ENCODE measurements at regions not wholly inside any gene's neighbourhood (a gene's known extent, or its start where the extent isn't known, plus 50 kb on each side); places are given as distances from the start of the nearest gene placed in this dataset.

DNA sequence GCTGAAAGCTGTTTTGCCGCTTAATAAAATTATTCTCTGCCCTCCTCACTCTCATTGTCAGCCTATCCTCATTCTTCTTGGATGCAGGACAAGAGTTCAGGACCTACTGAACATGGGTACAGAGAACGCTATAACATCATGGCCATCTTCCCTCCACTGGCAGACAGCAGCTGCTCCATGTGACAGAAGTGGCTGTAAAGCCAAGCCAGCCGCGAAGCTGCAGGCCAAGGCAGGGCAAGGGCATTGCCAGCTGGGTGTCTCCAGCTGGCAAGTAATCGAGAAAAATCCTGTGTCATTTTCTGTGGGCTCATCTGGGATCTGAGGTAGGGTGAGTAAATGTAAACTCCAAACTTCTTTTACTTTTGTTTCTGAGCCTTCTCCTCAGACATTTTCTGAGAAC is 84.8 kb downstream of the SLC25A46 start:
- no peak for TF ChIP-seq CHD1 (IDR thresholded peaks at IDR 0.05; ENCODE audit: low read depth, low read length)
- no peak for TF ChIP-seq EZH2 (IDR thresholded peaks at IDR 0.05; ENCODE audit: low read depth, low read length, severe bottlenecking)
- no peak for TF ChIP-seq SAP30 (IDR thresholded peaks at IDR 0.05; ENCODE audit: insufficient read depth, insufficient replicate concordance, low read length)
- TF ChIP-seq, protein P1, sequence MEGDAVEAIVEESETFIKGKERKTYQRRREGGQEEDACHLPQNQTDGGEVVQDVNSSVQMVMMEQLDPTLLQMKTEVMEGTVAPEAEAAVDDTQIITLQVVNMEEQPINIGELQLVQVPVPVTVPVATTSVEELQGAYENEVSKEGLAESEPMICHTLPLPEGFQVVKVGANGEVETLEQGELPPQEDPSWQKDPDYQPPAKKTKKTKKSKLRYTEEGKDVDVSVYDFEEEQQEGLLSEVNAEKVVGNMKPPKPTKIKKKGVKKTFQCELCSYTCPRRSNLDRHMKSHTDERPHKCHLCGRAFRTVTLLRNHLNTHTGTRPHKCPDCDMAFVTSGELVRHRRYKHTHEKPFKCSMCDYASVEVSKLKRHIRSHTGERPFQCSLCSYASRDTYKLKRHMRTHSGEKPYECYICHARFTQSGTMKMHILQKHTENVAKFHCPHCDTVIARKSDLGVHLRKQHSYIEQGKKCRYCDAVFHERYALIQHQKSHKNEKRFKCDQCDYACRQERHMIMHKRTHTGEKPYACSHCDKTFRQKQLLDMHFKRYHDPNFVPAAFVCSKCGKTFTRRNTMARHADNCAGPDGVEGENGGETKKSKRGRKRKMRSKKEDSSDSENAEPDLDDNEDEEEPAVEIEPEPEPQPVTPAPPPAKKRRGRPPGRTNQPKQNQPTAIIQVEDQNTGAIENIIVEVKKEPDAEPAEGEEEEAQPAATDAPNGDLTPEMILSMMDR (IDR thresholded peaks at IDR 0.05; ENCODE audit: control extremely low read depth in 1 of 3, insufficient read depth in 1 of 3, low read depth in 1 of 3, low read length in 3 of 3) = no peak
- TF ChIP-seq CREB1 (IDR thresholded peaks at IDR 0.05) = no peak
- TF ChIP-seq RAD21 (IDR thresholded peaks at IDR 0.05 in 1 of 2, conservative IDR thresholded peaks at IDR 0.05 in 1 of 2; ENCODE audit: low read depth in 2 of 2, low read length in 2 of 2) = no peak
- no peak for TF ChIP-seq RFX5 (IDR thresholded peaks at IDR 0.05; ENCODE audit: borderline replicate concordance, low read depth, low read length)
- no peak for TF ChIP-seq POLR2A (IDR thresholded peaks at IDR 0.05; ENCODE audit: control extremely low read depth in 1 of 2, low read depth in 2 of 2, low read length in 2 of 2)
- TF ChIP-seq EP300 (IDR thresholded peaks at IDR 0.05; ENCODE audit: borderline replicate concordance in 1 of 2, low read depth in 2 of 2, low read length in 2 of 2) = no peak
- TF ChIP-seq NANOG (IDR thresholded peaks at IDR 0.05; ENCODE audit: insufficient read depth, low read depth, low read length, poor library complexity, severe bottlenecking) = no peak
- TF ChIP-seq, protein P2, sequence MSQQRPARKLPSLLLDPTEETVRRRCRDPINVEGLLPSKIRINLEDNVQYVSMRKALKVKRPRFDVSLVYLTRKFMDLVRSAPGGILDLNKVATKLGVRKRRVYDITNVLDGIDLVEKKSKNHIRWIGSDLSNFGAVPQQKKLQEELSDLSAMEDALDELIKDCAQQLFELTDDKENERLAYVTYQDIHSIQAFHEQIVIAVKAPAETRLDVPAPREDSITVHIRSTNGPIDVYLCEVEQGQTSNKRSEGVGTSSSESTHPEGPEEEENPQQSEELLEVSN (IDR thresholded peaks at IDR 0.05) = no peak
- TF ChIP-seq SIN3A (conservative IDR thresholded peaks at IDR 0.05 in 1 of 2, IDR thresholded peaks at IDR 0.05 in 1 of 2; ENCODE audit: low read depth in 1 of 2, low read length in 2 of 2) = no peak
- TF ChIP-seq, protein P3, sequence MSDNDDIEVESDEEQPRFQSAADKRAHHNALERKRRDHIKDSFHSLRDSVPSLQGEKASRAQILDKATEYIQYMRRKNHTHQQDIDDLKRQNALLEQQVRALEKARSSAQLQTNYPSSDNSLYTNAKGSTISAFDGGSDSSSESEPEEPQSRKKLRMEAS (IDR thresholded peaks at IDR 0.05) = no peak
